ENCODE measurements at regions not wholly inside any gene's neighbourhood (a gene's known extent, or its start where the extent isn't known, plus 50 kb on each side); places are given as distances from the start of the nearest gene placed in this dataset.

GRCh38 chr13:79034341-79034740, 371.7 kb downstream of the RBM26 start:
- TF ChIP-seq CTCF (IDR thresholded peaks at IDR 0.05) (no peak), POLR2AphosphoS5 (IDR thresholded peaks at IDR 0.05) (no peak), EP300 (IDR thresholded peaks at IDR 0.05) (no peak)

Measured in gastroesophageal sphincter (tissue), 3 donors.